Caco-2 (cell line): ENCODE measurements at regions not wholly inside any gene's neighbourhood (a gene's known extent, or its start where the extent isn't known, plus 50 kb on each side); places are given as distances from the start of the nearest gene placed in this dataset.

Experiments used
- BruUV-seq: library from RNA; stranded (reverse); fragments of 400-500 nt; replicated peaks from 2 replicates; lab custom pipeline; 2021; lab: Mats Ljungman, UMichigan
- CTCF ChIA-PET: fragments of 300-600 bp; sonication (Branson Sonifier 250); formaldehyde crosslinking; loops from one replicate; lab custom pipeline; 2022; ENCODE audit warnings: antibody characterized with exemption; lab: Charles Lee
- POLR2A ChIA-PET: fragments of 300-600 bp; sonication (Branson Sonifier 250); formaldehyde crosslinking; loops from one replicate; lab custom pipeline; 2022; ENCODE audit warnings: antibody characterized with exemption; lab: Charles Lee
- DNase-seq, 2 experiments: peaks; one replicate each; pipeline versions ENCODE4 v3.0.0 to v3.0.0-alpha.2; 2020 to 2022
- H3K27me3 ChIP-seq: replicated peaks from 2 replicates; pipeline ENCODE4 v1.6.0; 2011; ENCODE audit warnings: low read length; ENCODE audit not compliant: control insufficient read depth, insufficient read depth
- H3K36me3 ChIP-seq: 2 replicates; pipeline ENCODE4 v1.5.1; 2011; ENCODE audit warnings: low read length; ENCODE audit not compliant: control insufficient read depth, insufficient read depth
- H3K4me1 ChIP-seq: fragments of 250-450 bp; sonication (Bioruptor Pico); 2 replicates; pipeline ENCODE4 v1.5.1; 2020; ENCODE audit warnings: mild to moderate bottlenecking
- H3K4me3 ChIP-seq: 2 replicates; pipeline ENCODE4 v1.5.1; 2011; ENCODE audit warnings: low read depth, mild to moderate bottlenecking, control low read depth, low read length
- H3K9me3 ChIP-seq: fragments of 250-450 bp; sonication (Bioruptor Pico); 2 replicates; pipeline ENCODE4 v1.5.1; 2020; ENCODE audit warnings: mild to moderate bottlenecking, moderate library complexity
- H3K27ac Mint-ChIP-seq: one replicate; pipeline ENCODE4 v1.8.0; 2022; ENCODE audit warnings: mixed read lengths; ENCODE audit not compliant: unreplicated experiment
- H3K27me3 Mint-ChIP-seq: one replicate; pipeline ENCODE4 v1.8.0; 2022; ENCODE audit warnings: mixed read lengths; ENCODE audit not compliant: insufficient read depth, unreplicated experiment
- H3K36me3 Mint-ChIP-seq: one replicate; pipeline ENCODE4 v1.8.0; 2022; ENCODE audit warnings: mild to moderate bottlenecking, mixed read lengths; ENCODE audit not compliant: insufficient read depth, unreplicated experiment
- H3K4me1 Mint-ChIP-seq: one replicate; pipeline ENCODE4 v1.8.0; 2022; ENCODE audit warnings: low read depth, mixed read lengths; ENCODE audit not compliant: unreplicated experiment
- H3K4me3 Mint-ChIP-seq: one replicate; pipeline ENCODE4 v1.8.0; 2022; ENCODE audit warnings: mild to moderate bottlenecking, moderate library complexity, mixed read lengths; ENCODE audit not compliant: unreplicated experiment
- H3K9me3 Mint-ChIP-seq: one replicate; pipeline ENCODE4 v1.8.0; 2022; ENCODE audit warnings: mixed read lengths; ENCODE audit not compliant: unreplicated experiment
- intact Hi-C: fragments of 100-400 bp; cut with micrococcal nuclease; formaldehyde crosslinking; loops from one replicate; pipeline ENCODE4 v1.10.0; 2022; ENCODE audit not compliant: unreplicated experiment
- TF ChIP-seq, protein P1 (sequence below), 2 experiments: fragments of 200-600 bp in 1 of 2; IDR thresholded peaks; 1 replicate in 1 of 2; 2 replicates in 1 of 2; pipeline versions ENCODE4 v1.5.1 to v1.8.0; 2011 to 2022; ENCODE audit warnings: antibody characterized with exemption in 1 of 2, control low read depth in 1 of 2, inconsistent platforms in 1 of 2, low read depth in 1 of 2, low read length in 1 of 2, mild to moderate bottlenecking in 1 of 2, moderate library complexity in 1 of 2; ENCODE audit not compliant: insufficient read depth in 1 of 2, severe bottlenecking in 1 of 2, unreplicated experiment in 1 of 2

DNA sequence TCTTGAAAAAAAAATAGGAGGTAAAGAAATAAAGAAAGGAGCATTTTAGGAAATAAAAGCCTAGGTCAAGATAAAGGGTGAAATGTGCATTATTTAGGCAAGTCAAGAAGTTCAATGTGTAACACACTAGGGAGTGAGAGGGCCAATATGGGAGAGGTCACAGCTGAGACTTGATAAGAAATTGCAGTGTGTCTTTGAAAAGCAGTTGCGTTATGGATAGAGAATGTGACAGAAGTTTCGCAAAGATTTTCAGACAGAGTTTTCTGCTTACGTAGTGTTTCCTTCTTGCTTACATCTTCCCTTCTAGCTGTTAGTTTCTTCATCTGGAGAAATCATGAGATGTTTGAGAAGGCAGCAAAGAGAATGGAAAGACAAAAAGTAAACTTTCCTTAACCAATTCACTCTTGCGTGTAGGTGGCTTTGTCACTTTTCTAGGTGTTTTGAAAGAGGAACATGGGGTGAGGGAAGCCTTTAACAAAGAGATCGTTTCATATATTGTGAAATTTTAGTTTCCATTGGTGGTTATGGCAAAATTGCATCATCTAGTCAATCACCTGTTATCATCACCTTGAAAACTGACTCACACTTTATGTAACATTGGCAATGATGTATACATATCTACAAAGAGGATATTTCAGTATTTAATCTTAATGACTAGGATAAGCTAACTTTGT is 975.5 kb downstream of the OLFM4 start:
- H3K9me3 ChIP-seq, result no peaks in the 10 kb centered on the region
- no peaks in the 10 kb centered on the region for H3K36me3 Mint-ChIP-seq
- no peaks in the 10 kb centered on the region for H3K9me3 Mint-ChIP-seq
- intact Hi-C loops, result no loop called here
- ChIA-PET CTCF (no interaction called here), POLR2A (no interaction called here)
- no peaks in the 10 kb centered on the region for H3K4me1 ChIP-seq
- no peaks in the 10 kb centered on the region for H3K36me3 ChIP-seq
- BruUV-seq, result no TSS peak
- H3K27me3 Mint-ChIP-seq, result peaks cover 2% of the 10 kb centered on the region
- no peak for DNase-seq
- TF ChIP-seq, protein P1, sequence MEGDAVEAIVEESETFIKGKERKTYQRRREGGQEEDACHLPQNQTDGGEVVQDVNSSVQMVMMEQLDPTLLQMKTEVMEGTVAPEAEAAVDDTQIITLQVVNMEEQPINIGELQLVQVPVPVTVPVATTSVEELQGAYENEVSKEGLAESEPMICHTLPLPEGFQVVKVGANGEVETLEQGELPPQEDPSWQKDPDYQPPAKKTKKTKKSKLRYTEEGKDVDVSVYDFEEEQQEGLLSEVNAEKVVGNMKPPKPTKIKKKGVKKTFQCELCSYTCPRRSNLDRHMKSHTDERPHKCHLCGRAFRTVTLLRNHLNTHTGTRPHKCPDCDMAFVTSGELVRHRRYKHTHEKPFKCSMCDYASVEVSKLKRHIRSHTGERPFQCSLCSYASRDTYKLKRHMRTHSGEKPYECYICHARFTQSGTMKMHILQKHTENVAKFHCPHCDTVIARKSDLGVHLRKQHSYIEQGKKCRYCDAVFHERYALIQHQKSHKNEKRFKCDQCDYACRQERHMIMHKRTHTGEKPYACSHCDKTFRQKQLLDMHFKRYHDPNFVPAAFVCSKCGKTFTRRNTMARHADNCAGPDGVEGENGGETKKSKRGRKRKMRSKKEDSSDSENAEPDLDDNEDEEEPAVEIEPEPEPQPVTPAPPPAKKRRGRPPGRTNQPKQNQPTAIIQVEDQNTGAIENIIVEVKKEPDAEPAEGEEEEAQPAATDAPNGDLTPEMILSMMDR (IDR thresholded peaks at IDR 0.05; ENCODE audit: insufficient read depth in 1 of 2, low read depth in 1 of 2, low read length in 1 of 2, severe bottlenecking in 1 of 2, unreplicated experiment in 1 of 2), result no peak
- H3K4me1 Mint-ChIP-seq, result no peaks in the 10 kb centered on the region
- H3K4me3 Mint-ChIP-seq, result no peak overlapping the region
- H3K4me3 ChIP-seq, result no peak overlapping the region
- no peak overlapping the region for H3K27ac Mint-ChIP-seq
- no peaks in the 10 kb centered on the region for H3K27me3 ChIP-seq

DNA sequence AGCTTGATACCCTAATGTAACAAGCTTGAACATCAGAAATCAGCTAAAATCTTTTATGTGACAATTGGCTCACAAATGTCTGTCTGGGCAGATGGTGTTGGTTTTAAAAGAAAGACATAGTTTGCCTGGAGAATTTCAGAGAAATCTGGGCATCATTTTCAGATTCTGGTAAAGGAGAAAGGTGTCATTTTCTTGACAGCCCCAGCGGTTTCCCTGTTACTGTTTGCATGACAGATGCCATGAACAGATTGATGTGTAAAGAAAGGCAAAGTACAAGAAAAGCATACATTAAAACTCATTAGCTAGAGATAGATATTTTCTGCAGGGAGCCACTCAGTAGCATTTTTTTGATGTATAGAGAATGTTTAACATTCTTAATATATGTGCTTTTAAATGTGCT is 987.9 kb downstream of the OLFM4 start:
- intact Hi-C loops, result no loop called here
- Mint-ChIP-seq H3K4me3 (no peak overlapping the region), H3K36me3 (no peaks in the 10 kb centered on the region), H3K4me1 (no peaks in the 10 kb centered on the region), H3K27ac (no peak overlapping the region), H3K9me3 (no peaks in the 10 kb centered on the region), H3K27me3 (no peaks in the 10 kb centered on the region)
- Histone ChIP-seq H3K4me3 (no peak overlapping the region), H3K4me1 (no peaks in the 10 kb centered on the region), H3K27me3 (no peaks in the 10 kb centered on the region), H3K36me3 (no peaks in the 10 kb centered on the region), H3K9me3 (no peaks in the 10 kb centered on the region)
- TF ChIP-seq, protein P1 (IDR thresholded peaks at IDR 0.05; ENCODE audit: insufficient read depth in 1 of 2, low read depth in 1 of 2, low read length in 1 of 2, severe bottlenecking in 1 of 2, unreplicated experiment in 1 of 2), result no peak
- DNase-seq, result no peak
- no TSS peak for BruUV-seq
- POLR2A ChIA-PET, result no interaction called here
- CTCF ChIA-PET, result no interaction called here

DNA sequence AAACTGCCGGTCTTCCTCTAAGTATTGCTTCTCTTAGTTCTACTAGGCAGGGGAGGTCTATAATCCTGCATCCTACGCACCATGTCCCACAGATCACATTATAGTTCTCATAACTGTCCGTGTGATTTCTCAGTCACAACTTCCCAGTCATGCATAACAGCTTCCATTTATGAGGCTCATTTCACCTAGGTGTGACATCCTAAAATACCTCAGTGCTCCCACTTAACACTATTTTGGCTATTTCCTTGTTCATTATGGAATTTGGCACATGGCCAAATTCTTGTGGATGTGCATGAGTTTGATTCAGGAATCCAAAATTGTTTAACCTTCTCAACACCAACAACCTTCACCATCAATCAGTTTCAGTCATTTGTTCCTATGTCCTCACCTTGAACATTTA is 989.9 kb downstream of the OLFM4 start:
- Mint-ChIP-seq H3K27ac (no peak overlapping the region), H3K9me3 (no peaks in the 10 kb centered on the region), H3K4me1 (no peaks in the 10 kb centered on the region), H3K36me3 (no peaks in the 10 kb centered on the region), H3K4me3 (no peak overlapping the region), H3K27me3 (no peaks in the 10 kb centered on the region)
- TF ChIP-seq, protein P1 (IDR thresholded peaks at IDR 0.05; ENCODE audit: insufficient read depth in 1 of 2, low read depth in 1 of 2, low read length in 1 of 2, severe bottlenecking in 1 of 2, unreplicated experiment in 1 of 2), result no peak
- Histone ChIP-seq H3K4me3 (no peak overlapping the region), H3K9me3 (no peaks in the 10 kb centered on the region), H3K36me3 (no peaks in the 10 kb centered on the region), H3K27me3 (no peaks in the 10 kb centered on the region), H3K4me1 (no peaks in the 10 kb centered on the region)
- ChIA-PET CTCF (interaction anchor here (0.5 kb wide), 1 partner anchor 768 kb away, joined by 4 read pairs; no protein-coding TSS in a partner anchor), POLR2A (no interaction called here)
- no TSS peak for BruUV-seq
- intact Hi-C loops, result no loop called here
- no peak for DNase-seq
